G401 (cell line): ENCODE measurements at regions not wholly inside any gene's neighbourhood (a gene's known extent, or its start where the extent isn't known, plus 50 kb on each side); places are given as distances from the start of the nearest gene placed in this dataset.

Source experiments
- DNase-seq: peaks from one replicate; pipeline ENCODE4 v3.0.0-alpha.2; 2015; ENCODE audit warnings: low spot score
- in situ Hi-C: cut with HindIII; loops from 2 replicates; pipeline ENCODE4 v1.10.0; 2016; ENCODE audit warnings: low sequenced_read_pairs, mixed read lengths

- no peak for DNase-seq
- in situ Hi-C loops, result no loop called here
Observed at GRCh38 chr7:84389242-84389641, 194.7 kb upstream of the SEMA3A start.

DNA sequence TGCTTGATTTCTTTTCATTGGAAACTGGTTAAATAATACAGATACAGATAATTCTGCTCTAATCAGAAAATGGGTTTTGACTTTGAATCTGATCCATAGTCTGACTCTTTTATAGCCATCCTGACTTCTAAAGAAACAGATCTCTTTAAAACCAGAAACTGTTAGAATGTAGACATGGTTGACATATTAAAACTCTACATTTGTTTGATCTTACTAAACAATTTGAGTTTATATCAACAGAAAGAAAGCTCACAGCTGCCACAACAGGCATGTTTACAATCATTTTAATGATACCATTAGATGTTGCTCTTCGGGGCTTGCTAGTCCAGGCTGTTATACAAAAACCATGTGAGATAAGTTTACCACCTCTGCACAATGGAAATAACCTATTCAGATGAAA is 193.0 kb upstream of the SEMA3A start:
- DNase-seq, result no peak
- in situ Hi-C loops, result no loop called here

GRCh38 chr7:84384417-84384816 is 189.8 kb upstream of the SEMA3A start:
- in situ Hi-C loops, result no loop called here
- no peak for DNase-seq

- in situ Hi-C loops, result no loop called here
- DNase-seq, result no peak
Observed at GRCh38 chr7:84379446-84379845, 184.9 kb upstream of the SEMA3A start.

- in situ Hi-C loops, result no loop called here
Observed at GRCh38 chr7:84372712-84373111, 178.1 kb upstream of the SEMA3A start.

DNA sequence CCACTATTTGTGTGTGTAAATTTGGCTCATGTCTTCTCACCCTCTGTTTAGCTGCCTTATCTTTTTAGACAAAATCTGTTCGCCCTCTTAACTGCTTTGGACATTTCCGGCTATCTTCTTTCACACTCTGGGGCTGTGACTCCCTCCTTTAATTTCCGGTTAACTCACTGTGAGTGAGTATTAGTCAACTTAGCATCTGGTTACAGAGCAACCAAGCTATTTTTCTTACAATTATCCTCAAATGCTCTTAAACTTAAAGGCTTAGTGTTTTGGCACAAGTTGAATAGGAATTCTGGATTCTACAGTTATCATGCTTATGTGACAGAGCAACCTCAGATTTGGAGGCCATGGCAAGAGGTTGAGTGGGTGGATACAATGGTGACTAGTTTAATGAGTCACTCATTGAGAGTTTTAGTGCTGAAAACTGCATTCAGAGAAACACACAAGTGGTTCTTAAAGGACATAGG is 177.6 kb upstream of the SEMA3A start:
- in situ Hi-C loops, result no loop called here
- no peak for DNase-seq

More at GRCh38 chr7:84372712-84373111, 178.1 kb upstream of the SEMA3A start:
- DNase-seq, result no peak

DNA sequence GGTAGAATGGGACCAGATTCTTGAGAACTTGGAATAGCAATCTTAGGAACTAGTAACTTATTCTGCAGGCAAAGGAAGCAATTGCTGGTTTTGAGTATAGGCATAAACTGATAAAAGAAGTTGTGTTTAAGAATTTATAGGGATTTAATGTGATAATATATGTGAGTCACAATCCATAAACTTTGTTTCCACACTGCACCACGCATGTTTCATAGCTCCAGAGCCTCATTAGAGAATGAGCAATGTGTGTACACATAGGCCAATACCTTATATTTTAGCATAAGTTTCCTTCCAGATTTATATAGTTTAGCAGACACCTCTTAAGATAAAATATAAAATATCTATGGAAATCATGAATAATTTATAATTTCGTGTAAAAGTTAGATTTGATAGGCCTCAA is 175.5 kb upstream of the SEMA3A start:
- no peak for DNase-seq

DNA sequence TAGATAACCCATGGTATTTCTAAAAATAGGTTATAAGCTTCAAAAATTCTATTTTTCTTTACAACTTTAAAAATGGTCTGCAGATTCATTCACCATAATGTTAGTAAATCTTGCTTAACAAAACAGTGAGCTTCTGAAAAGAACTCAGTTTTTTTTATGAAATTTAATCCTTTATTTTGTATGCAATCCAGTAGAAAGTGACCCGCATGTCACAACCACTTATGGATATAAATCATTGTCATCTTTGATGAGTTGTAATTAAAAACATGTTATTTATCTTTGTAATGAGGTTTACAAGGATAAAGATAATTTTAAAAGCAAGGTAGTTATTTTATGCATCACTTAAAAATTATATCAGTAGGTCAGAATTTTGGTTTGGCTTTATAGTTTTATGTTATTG is 173.5 kb upstream of the SEMA3A start:
- DNase-seq, result no peak

More for the DNA sequence above, 175.5 kb upstream of the SEMA3A start:
- in situ Hi-C loops, result no loop called here

GRCh38 chr7:84364708-84365107 is 170.1 kb upstream of the SEMA3A start:
- no peak for DNase-seq
- in situ Hi-C loops, result no loop called here

More for the DNA sequence above, 173.5 kb upstream of the SEMA3A start:
- in situ Hi-C loops, result no loop called here

- DNase-seq, result no peak
- in situ Hi-C loops, result no loop called here
Observed at GRCh38 chr7:84363741-84364140, 169.2 kb upstream of the SEMA3A start.

DNA sequence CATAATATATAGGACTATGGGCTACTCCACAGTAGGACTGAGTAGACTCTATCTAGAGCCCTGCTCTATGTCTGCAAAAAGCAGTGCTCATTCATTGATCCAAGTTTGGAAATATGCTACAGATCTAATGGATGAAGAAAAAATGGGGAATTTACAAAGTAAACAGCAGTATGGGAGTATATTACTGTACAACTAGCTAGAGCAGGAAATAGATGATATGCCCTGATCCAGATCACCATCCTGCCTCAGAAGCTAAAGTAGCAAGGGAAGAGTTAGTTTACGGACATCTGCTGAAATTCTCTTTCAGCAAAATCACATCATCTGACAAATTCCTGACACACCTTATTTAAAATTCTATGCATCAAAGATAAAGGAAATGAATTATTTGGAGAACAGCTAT is 168.2 kb upstream of the SEMA3A start:
- in situ Hi-C loops, result no loop called here

GRCh38 chr7:84362360-84362759 is 167.8 kb upstream of the SEMA3A start:
- no peak for DNase-seq
- in situ Hi-C loops, result no loop called here

More for the DNA sequence above, 168.2 kb upstream of the SEMA3A start:
- DNase-seq, result no peak

GRCh38 chr7:84354866-84355265 is 160.3 kb upstream of the SEMA3A start:
- in situ Hi-C loops, result no loop called here
- DNase-seq, result no peak

DNA sequence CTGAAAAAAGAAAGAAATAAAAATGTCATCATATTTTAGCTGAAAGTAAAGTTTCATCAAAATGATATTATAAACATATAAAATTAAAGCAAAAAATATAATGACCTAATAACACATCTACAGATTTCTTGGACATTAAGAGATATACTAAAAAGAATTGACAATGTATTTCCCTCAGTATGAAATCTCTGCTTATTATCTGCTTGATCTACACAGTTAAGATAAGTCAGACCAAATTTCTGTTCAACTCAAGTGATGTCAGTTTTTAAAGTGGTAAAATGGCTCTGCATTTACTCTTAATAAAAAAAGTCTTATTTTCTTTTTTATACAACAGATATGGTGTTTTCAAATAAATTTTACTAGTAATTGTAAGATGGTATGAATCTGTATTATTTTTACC is 159.4 kb upstream of the SEMA3A start:
- in situ Hi-C loops, result no loop called here
- no peak for DNase-seq

DNA sequence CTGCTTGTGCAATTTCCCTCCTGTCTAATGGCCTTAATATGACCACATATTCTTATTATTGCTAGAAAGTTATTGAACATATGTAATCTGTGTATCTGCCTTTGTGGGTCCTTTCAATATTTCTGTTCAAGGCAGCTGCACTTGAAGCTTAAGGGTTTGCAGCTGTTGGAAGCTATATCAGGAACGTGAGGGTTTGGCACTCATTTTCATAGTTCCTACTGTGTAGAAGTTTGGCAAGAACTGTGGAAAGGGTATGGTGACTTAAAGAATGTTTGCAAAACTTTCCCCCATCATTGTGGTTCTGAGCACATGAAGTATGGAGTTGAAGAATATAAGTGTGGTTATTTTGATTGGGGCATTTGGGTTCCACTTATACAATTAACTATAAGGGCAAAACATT is 144.7 kb upstream of the SEMA3A start:
- DNase-seq, result no peak
- in situ Hi-C loops, result no loop called here

DNA sequence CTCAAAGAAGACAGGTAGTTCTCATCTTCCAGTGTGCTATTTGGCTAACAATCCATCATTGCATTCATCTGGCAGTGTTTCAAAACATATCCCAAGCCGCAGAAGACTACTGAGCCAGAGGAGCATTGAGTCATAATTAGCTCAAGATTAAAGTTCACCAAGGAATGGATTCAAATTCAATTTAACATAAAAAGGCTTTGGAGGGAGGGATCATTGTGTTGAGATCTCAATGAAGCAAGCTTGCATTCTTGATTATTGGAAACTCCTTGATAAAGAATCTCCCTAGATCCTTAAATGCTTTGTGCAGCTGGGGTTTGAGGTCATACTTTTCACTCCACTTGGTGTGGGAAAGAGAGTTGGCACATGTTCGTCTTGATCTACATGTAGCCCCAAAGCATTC is 142.8 kb upstream of the SEMA3A start:
- DNase-seq, result no peak
- in situ Hi-C loops, result no loop called here

DNA sequence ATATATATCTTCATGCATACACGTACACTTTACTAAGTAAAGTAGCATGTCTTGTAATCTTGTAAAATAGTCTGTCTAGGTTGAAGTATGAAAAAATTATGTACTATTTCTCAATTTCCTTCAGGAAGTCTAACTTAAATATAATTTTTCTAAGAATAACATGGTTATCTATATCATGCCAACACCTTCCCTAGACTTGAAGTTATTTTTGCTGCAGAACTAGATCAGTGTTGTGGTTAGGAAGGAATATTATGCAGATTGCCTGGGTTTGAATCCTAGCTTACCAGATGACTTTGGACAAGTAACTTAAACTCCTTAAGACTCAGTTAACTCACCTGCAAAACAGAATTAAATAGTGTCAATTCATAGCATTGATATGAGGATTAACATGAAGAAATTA is 142.2 kb upstream of the SEMA3A start:
- in situ Hi-C loops, result no loop called here
- DNase-seq, result no peak

- in situ Hi-C loops, result no loop called here
Observed at GRCh38 chr7:84336303-84336702, 141.7 kb upstream of the SEMA3A start.

GRCh38 chr7:84331616-84332015 is 137.0 kb upstream of the SEMA3A start:
- no peak for DNase-seq
- in situ Hi-C loops, result no loop called here

More at GRCh38 chr7:84336303-84336702, 141.7 kb upstream of the SEMA3A start:
- no peak for DNase-seq

GRCh38 chr7:84328571-84328970 is 134.0 kb upstream of the SEMA3A start:
- in situ Hi-C loops, result no loop called here
- DNase-seq, result no peak

DNA sequence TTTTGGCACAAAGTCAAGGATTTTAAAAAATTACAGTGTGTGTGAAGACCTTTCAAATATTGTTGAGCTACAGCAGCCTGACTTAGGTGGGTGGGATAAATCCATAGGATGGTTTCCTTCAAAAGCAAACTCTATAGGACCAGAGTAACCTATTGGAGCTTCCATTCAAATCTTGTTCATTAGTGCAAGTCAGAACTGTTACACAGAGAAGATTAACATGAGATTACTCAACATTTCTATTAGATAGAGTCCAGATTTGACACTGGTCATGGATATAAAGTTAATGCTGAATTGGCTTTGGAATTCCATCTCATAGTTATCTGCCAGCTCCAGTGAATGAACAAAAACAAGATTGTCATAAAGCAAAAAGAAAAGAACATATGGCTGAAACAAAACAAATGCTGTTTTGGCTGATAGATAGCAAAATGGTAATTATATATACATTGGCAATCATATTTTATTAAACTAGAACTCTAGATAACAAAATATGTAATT is 129.6 kb upstream of the SEMA3A start:
- no peak for DNase-seq
- in situ Hi-C loops, result no loop called here

DNA sequence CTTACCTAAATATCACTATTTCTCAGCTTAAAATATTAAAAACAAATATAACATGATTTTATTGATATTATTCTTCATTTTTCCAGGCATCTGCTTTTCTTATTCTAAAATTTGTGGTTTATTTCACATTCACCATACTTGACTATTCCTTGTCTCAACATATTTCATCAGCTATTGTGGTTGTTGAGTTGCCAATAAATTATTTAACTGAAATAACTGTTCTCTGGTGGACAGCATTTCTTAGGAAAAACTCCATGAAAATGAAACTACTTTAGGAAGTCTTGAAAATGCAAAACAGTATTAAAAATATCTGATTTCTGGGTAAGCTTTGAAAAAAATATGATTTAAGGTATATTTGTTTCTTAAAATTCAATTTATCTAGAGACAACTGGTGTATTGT is 122.9 kb upstream of the SEMA3A start:
- in situ Hi-C loops, result no loop called here
- DNase-seq, result no peak
